CD14-positive monocyte (primary cell): ENCODE measurements at regions not wholly inside any gene's neighbourhood (a gene's known extent, or its start where the extent isn't known, plus 50 kb on each side); places are given as distances from the start of the nearest gene placed in this dataset.

Source experiments
- DNase-seq, 3 donors: peaks; one replicate each; pipeline ENCODE4 v3.0.0-alpha.2; 2011 to 2022
- H2AFZ ChIP-seq: 2 replicates; pipeline ENCODE4 v1.6.0; 2012; ENCODE audit warnings: mild to moderate bottlenecking, low read depth, low read length, inconsistent platforms; ENCODE audit not compliant: insufficient read depth, poor library complexity, severe bottlenecking
- H3K27ac ChIP-seq, 2 donors: 1 replicate in 1 of 2; 2 replicates in 1 of 2; pipeline ENCODE4 v1.5.1; 2012 to 2013; ENCODE audit warnings: low read length in 2 of 2, control low read depth in 1 of 2, inconsistent platforms in 1 of 2, low read depth in 1 of 2, mild to moderate bottlenecking in 1 of 2
- H3K27me3 ChIP-seq, 2 donors: one replicate each; pipeline versions ENCODE4 v1.6.0 to v1.6.1; 2011 to 2013; ENCODE audit warnings: low read length in 2 of 2; ENCODE audit not compliant: control insufficient read depth in 2 of 2, insufficient read depth in 2 of 2
- H3K36me3 ChIP-seq, 2 donors: replicated peaks in 1 of 2; 1 replicate in 1 of 2; 2 replicates in 1 of 2; pipeline versions ENCODE4 v1.5.1 to v1.6.1; 2012 to 2013; ENCODE audit warnings: low read length in 2 of 2, control low read depth in 1 of 2, inconsistent platforms in 1 of 2, mild to moderate bottlenecking in 1 of 2; ENCODE audit not compliant: insufficient read depth in 2 of 2, control insufficient read depth in 1 of 2
- H3K4me1 ChIP-seq, 2 donors: 1 replicate in 1 of 2; 2 replicates in 1 of 2; pipeline versions ENCODE4 v1.5.1 to v1.6.1; 2012 to 2013; ENCODE audit warnings: low read length in 2 of 2, control low read depth in 1 of 2, inconsistent platforms in 1 of 2, mild to moderate bottlenecking in 1 of 2, moderate library complexity in 1 of 2; ENCODE audit not compliant: insufficient read depth in 2 of 2, control insufficient read depth in 1 of 2
- H3K4me2 ChIP-seq: replicated peaks from 2 replicates; pipeline ENCODE3; 2012; ENCODE audit warnings: low read length, moderate library complexity, mild to moderate bottlenecking; ENCODE audit not compliant: poor library complexity, severe bottlenecking; ENCODE audit errors: extremely low read depth
- H3K4me3 ChIP-seq, 3 experiments: fragments of 200-600 bp in 1 of 3; sonication (generic) in 1 of 3; replicated peaks in 1 of 3; 1 replicate in 2 of 3; 2 replicates in 1 of 3; pipeline ENCODE4 v1.5.1; 2011 to 2013; ENCODE audit warnings: low read length in 3 of 3, mild to moderate bottlenecking in 3 of 3, control low read depth in 2 of 3, low read depth in 2 of 3, inconsistent platforms in 1 of 3, moderate library complexity in 1 of 3
- H3K79me2 ChIP-seq: 2 replicates; pipeline ENCODE4 v1.6.0; 2012; ENCODE audit warnings: mild to moderate bottlenecking, control low read depth, inconsistent platforms, low read length, moderate library complexity; ENCODE audit not compliant: insufficient read depth
- H3K9ac ChIP-seq: 2 replicates; pipeline ENCODE4 v1.6.0; 2017; ENCODE audit warnings: low read length, mild to moderate bottlenecking; ENCODE audit not compliant: insufficient read depth, poor library complexity, severe bottlenecking
- H3K9me3 ChIP-seq, 2 donors: replicated peaks in 1 of 2; 1 replicate in 1 of 2; 2 replicates in 1 of 2; pipeline versions ENCODE4 v1.5.1 to v1.6.1; 2012 to 2013; ENCODE audit warnings: low read length in 2 of 2, control low read depth in 1 of 2; ENCODE audit not compliant: control insufficient read depth in 1 of 2, insufficient read depth in 1 of 2
- H4K20me1 ChIP-seq: 2 replicates; pipeline ENCODE4 v1.6.0; 2012; ENCODE audit warnings: mild to moderate bottlenecking, low read length, control low read depth, moderate library complexity; ENCODE audit not compliant: insufficient read depth
- H3K27ac Mint-ChIP-seq, 7 donors: one replicate each; pipeline ENCODE4 v1.8.0; 2020; ENCODE audit warnings: mild to moderate bottlenecking in 7 of 7, mixed read lengths in 7 of 7, moderate library complexity in 6 of 7, inconsistent platforms in 2 of 7
- H3K27me3 Mint-ChIP-seq, 3 donors: one replicate each; pipeline ENCODE4 v1.8.0; 2021 to 2022; ENCODE audit warnings: low read depth in 3 of 3, mild to moderate bottlenecking in 3 of 3, mixed read lengths in 3 of 3, moderate library complexity in 3 of 3, inconsistent platforms in 1 of 3
- H3K36me3 Mint-ChIP-seq, 2 donors: one replicate each; pipeline ENCODE4 v1.8.0; 2020; ENCODE audit warnings: mixed read lengths in 2 of 2, inconsistent platforms in 1 of 2, mild to moderate bottlenecking in 1 of 2
- H3K4me1 Mint-ChIP-seq: one replicate; pipeline ENCODE4 v1.8.0; 2020; ENCODE audit warnings: mild to moderate bottlenecking, mixed read lengths
- H3K4me3 Mint-ChIP-seq, 2 donors: one replicate each; pipeline ENCODE4 v1.8.0; 2020; ENCODE audit warnings: mild to moderate bottlenecking in 2 of 2, mixed read lengths in 2 of 2, moderate library complexity in 1 of 2
- H3K9me3 Mint-ChIP-seq, 7 donors: one replicate each; pipeline ENCODE4 v1.8.0; 2020 to 2022; ENCODE audit warnings: mixed read lengths in 7 of 7, mild to moderate bottlenecking in 6 of 7, moderate library complexity in 6 of 7, inconsistent platforms in 2 of 7
- WGBS: methylation state at CpG from one replicate; pipeline ENCODE4 v1.1.5; 2013; ENCODE audit warnings: missing lambda C conversion rate; ENCODE audit not compliant: insufficient coverage; 5-methylcytosine and 5-hydroxymethylcytosine counted together
- intact Hi-C, 2 donors: fragments of 100-400 bp; cut with micrococcal nuclease; formaldehyde crosslinking; loops; one replicate each; pipeline versions ENCODE4 v1.15.0 to v1.15.1; 2023
- TF ChIP-seq, protein P1 (sequence below): fragments of 200-600 bp; IDR thresholded peaks from one replicate; pipeline ENCODE4 v1.8.0; 2022; ENCODE audit warnings: antibody characterized with exemption, mild to moderate bottlenecking

DNA sequence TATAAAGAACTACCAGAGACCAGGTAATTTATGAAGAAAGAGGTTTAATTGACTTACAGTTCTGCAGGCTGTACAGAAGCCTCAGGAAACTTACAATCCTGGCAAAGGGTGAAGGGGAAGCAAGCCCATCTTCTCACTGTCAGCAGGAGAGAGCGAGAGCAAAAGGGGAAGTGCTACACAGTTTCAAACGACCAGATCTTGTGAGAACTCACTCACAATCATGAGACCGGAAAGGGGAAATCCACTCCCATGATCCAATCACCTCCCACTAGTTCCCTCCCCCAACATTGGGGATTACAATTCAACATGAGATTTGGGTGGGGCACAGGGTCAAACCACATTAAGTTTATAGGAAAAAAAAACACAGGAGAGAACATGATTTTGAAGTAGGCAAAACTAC, 222.1 kb upstream of the SHH start:
- WGBS, result no CpG with 5 or more reads among the region's 3 CpGs
- Mint-ChIP-seq H3K27ac (peak overlapping the region in 5 of 7 donors; percentile 28 to 70 (median 63)), H3K27me3 (peaks cover 0 to 3% (median 2%) of the 10 kb centered on the region in 3 donors), H3K9me3 (peaks cover 10 to 28% (median 20%) of the 10 kb centered on the region in 7 donors), H3K4me1 (peaks cover 6% of the 10 kb centered on the region), H3K4me3 (peak overlapping the region in 1 of 2 donors; percentile 73), H3K36me3 (no peaks in the 10 kb centered on the region)
- H3K9me3 ChIP-seq, result peaks cover 0 to 30% of the 10 kb centered on the region in 2 donors
- H4K20me1 ChIP-seq, result no peaks in the 10 kb centered on the region
- peak overlapping the region; percentile 59 for H2AFZ ChIP-seq
- no peak overlapping the region for H3K4me2 ChIP-seq
- peak overlapping the region; percentile 16 for H3K27ac ChIP-seq
- TF ChIP-seq, protein P1, sequence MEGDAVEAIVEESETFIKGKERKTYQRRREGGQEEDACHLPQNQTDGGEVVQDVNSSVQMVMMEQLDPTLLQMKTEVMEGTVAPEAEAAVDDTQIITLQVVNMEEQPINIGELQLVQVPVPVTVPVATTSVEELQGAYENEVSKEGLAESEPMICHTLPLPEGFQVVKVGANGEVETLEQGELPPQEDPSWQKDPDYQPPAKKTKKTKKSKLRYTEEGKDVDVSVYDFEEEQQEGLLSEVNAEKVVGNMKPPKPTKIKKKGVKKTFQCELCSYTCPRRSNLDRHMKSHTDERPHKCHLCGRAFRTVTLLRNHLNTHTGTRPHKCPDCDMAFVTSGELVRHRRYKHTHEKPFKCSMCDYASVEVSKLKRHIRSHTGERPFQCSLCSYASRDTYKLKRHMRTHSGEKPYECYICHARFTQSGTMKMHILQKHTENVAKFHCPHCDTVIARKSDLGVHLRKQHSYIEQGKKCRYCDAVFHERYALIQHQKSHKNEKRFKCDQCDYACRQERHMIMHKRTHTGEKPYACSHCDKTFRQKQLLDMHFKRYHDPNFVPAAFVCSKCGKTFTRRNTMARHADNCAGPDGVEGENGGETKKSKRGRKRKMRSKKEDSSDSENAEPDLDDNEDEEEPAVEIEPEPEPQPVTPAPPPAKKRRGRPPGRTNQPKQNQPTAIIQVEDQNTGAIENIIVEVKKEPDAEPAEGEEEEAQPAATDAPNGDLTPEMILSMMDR, result no peak
- H3K79me2 ChIP-seq, result no peaks in the 10 kb centered on the region
- no peak overlapping the region for H3K9ac ChIP-seq
- H3K4me1 ChIP-seq, result peaks cover 0 to 6% of the 10 kb centered on the region in 2 donors
- H3K27me3 ChIP-seq, result no peaks in the 10 kb centered on the region
- intact Hi-C loops, result no loop called here
- no peaks in the 10 kb centered on the region for H3K36me3 ChIP-seq
- peak overlapping the region in 1 of 3 experiments; percentile 14 for H3K4me3 ChIP-seq
- DNase-seq, result peak; percentile 33 to 79 (median 39)

DNA sequence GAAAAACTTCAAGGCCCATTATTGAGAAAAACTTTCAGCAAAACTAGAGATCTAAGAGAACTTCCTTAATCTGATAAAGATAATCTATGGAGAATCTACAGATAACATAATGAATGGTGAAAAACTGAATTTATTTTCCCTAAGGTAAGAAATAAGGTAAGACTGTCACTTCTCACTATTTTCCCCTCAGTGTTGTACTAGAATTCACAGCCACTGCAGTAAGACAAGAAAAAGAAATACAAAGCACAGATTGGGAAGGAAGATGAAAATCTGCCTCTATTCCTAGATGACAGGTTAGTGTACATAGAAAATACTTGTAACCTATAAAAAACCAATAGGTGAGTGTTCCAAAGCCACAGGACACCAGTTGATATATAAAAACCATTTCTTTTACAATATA, 220.7 kb upstream of the SHH start:
- Histone ChIP-seq H3K4me1 (peaks cover 0 to 6% of the 10 kb centered on the region in 2 donors), H3K27ac (no peak overlapping the region), H3K4me2 (no peak overlapping the region), H3K4me3 (no peak overlapping the region), H3K36me3 (no peaks in the 10 kb centered on the region), H2AFZ (no peak overlapping the region), H3K79me2 (no peaks in the 10 kb centered on the region), H3K9ac (no peak overlapping the region), H4K20me1 (no peaks in the 10 kb centered on the region), H3K9me3 (peaks cover 0 to 30% of the 10 kb centered on the region in 2 donors), H3K27me3 (no peaks in the 10 kb centered on the region)
- intact Hi-C loops, result no loop called here
- Mint-ChIP-seq H3K4me1 (peaks cover 6% of the 10 kb centered on the region), H3K27ac (no peak overlapping the region), H3K9me3 (peaks cover 10 to 30% (median 20%) of the 10 kb centered on the region in 7 donors), H3K36me3 (no peaks in the 10 kb centered on the region), H3K4me3 (no peak overlapping the region), H3K27me3 (peaks cover 0 to 3% (median 2%) of the 10 kb centered on the region in 3 donors)
- DNase-seq, result no peak
- TF ChIP-seq, protein P1, result no peak
